A673 (cell line): ENCODE measurements at regions not wholly inside any gene's neighbourhood (a gene's known extent, or its start where the extent isn't known, plus 50 kb on each side); places are given as distances from the start of the nearest gene placed in this dataset.

Experiments
- CTCF ChIP-seq: fragments of 300-800, 200-600 bp; sonication (generic); conservative IDR thresholded peaks from 2 replicates; pipeline ENCODE4 v1.5.1; 2017; ENCODE audit warnings: low read depth, mild to moderate bottlenecking, antibody characterized with exemption, low read length, moderate library complexity, mixed read lengths
- EZH2 ChIP-seq: fragments of 200-600 bp; sonication (generic); IDR thresholded peaks from 2 replicates; pipeline ENCODE4 v1.6.1; 2017; ENCODE audit warnings: borderline replicate concordance, low read depth, mild to moderate bottlenecking, mixed read lengths, antibody characterized with exemption, low read length; ENCODE audit not compliant: poor library complexity, severe bottlenecking

GRCh38 chr4:24164797-24165196, 274.9 kb upstream of the PPARGC1A start:
- no peak for TF ChIP-seq CTCF
- TF ChIP-seq EZH2: no peak
